ENCODE measurements at regions not wholly inside any gene's neighbourhood (a gene's known extent, or its start where the extent isn't known, plus 50 kb on each side); places are given as distances from the start of the nearest gene placed in this dataset.

DNA sequence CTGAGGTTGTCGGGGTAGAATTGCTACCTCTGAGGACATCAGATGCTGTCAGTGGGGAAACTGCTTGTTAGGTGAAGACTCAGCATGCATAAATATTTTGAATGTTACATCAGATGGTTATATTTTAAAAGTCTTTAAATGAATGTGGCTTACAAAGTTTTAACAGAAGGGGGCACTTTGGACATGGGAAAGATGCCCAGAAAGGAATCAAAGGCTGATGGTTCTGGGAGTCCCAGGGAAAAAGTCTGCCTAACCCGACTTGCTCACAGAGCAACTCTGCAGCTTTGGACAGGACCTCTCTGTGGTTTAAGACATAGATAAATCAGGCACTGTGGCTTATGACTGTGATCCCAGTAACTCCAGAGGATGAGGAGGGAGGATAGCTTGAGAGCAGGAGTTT, 474.9 kb downstream of the ATP23 start:
- TF ChIP-seq, protein P1, sequence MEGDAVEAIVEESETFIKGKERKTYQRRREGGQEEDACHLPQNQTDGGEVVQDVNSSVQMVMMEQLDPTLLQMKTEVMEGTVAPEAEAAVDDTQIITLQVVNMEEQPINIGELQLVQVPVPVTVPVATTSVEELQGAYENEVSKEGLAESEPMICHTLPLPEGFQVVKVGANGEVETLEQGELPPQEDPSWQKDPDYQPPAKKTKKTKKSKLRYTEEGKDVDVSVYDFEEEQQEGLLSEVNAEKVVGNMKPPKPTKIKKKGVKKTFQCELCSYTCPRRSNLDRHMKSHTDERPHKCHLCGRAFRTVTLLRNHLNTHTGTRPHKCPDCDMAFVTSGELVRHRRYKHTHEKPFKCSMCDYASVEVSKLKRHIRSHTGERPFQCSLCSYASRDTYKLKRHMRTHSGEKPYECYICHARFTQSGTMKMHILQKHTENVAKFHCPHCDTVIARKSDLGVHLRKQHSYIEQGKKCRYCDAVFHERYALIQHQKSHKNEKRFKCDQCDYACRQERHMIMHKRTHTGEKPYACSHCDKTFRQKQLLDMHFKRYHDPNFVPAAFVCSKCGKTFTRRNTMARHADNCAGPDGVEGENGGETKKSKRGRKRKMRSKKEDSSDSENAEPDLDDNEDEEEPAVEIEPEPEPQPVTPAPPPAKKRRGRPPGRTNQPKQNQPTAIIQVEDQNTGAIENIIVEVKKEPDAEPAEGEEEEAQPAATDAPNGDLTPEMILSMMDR (IDR thresholded peaks at IDR 0.05): peak; percentile 18; the same call in 1 of the 2 replicates
- no peak for TF ChIP-seq POLR2AphosphoS5 (IDR thresholded peaks at IDR 0.05; ENCODE audit: low read depth, low read length)
- TF ChIP-seq, protein P2, sequence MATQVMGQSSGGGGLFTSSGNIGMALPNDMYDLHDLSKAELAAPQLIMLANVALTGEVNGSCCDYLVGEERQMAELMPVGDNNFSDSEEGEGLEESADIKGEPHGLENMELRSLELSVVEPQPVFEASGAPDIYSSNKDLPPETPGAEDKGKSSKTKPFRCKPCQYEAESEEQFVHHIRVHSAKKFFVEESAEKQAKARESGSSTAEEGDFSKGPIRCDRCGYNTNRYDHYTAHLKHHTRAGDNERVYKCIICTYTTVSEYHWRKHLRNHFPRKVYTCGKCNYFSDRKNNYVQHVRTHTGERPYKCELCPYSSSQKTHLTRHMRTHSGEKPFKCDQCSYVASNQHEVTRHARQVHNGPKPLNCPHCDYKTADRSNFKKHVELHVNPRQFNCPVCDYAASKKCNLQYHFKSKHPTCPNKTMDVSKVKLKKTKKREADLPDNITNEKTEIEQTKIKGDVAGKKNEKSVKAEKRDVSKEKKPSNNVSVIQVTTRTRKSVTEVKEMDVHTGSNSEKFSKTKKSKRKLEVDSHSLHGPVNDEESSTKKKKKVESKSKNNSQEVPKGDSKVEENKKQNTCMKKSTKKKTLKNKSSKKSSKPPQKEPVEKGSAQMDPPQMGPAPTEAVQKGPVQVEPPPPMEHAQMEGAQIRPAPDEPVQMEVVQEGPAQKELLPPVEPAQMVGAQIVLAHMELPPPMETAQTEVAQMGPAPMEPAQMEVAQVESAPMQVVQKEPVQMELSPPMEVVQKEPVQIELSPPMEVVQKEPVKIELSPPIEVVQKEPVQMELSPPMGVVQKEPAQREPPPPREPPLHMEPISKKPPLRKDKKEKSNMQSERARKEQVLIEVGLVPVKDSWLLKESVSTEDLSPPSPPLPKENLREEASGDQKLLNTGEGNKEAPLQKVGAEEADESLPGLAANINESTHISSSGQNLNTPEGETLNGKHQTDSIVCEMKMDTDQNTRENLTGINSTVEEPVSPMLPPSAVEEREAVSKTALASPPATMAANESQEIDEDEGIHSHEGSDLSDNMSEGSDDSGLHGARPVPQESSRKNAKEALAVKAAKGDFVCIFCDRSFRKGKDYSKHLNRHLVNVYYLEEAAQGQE (IDR thresholded peaks at IDR 0.05; ENCODE audit: insufficient read depth in 1 of 2, low read depth in 2 of 2, low read length in 1 of 2): no peak
- Histone ChIP-seq H3K27ac (ENCODE audit: low read length) (peak overlapping the region; percentile 19; the same call in 1 of the 2 replicates), H3K36me3 (ENCODE audit: control insufficient read depth, insufficient read depth, low read length) (no peaks in the 10 kb centered on the region), H3K9me3 (ENCODE audit: control insufficient read depth, insufficient read depth, low read depth, low read length) (peaks cover under 1% of the 10 kb centered on the region; the same call in 1 of the 2 replicates), H3K4me3 (ENCODE audit: low read depth in 2 of 2, low read length in 2 of 2) (no peak overlapping the region), H3K4me1 (ENCODE audit: control insufficient read depth, insufficient read depth, low read length) (peaks cover 7% of the 10 kb centered on the region), H3K27me3 (ENCODE audit: control insufficient read depth, insufficient read depth, low read length) (no peaks in the 10 kb centered on the region)
- in situ Hi-C loops (cut with HindIII; ENCODE audit: low pct_unique_long_range_greater_than_20kb, low sequenced_read_pairs): no loop called here
- intact Hi-C loops (cut with micrococcal nuclease; ENCODE audit: unreplicated experiment): no loop called here
- CTCF ChIA-PET: no interaction called here
- POLR2A ChIA-PET: no interaction called here
- DNase-seq (ENCODE audit: low read depth, low spot score): no peak
- no peak for ATAC-seq
- BruUV-seq (replicated peaks): no TSS peak

DNA sequence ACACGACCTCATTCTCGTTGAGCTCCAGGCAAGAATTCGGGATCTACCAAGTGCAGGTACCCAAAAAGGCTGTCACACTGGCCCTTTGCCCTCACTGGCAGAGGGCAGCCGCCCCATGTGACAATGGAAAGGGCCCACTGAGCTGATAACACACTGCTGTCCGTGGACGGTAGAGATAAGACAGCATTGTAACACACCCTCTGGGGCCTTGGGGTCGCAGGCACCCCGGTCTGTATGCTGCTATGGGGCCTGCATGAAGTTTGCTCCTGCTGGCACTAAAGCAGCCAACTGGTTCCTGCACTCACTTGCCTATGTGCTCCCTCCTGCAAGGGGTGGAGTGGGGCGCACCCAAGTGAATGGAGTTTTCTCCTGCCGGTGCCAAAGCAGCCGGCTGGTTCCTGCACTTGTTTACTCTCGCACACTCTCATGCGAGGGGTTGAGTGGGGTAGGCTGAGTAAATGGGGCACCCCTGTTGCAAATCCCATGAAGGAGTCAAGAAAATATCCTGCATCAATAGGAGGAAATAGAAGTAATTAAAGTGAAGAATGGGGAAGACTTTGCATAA, 477.9 kb downstream of the ATP23 start:
- Histone ChIP-seq H3K27ac (ENCODE audit: low read length) (peak overlapping the region; percentile 68), H3K4me3 (ENCODE audit: low read depth in 2 of 2, low read length in 2 of 2) (no peak overlapping the region), H3K36me3 (ENCODE audit: control insufficient read depth, insufficient read depth, low read length) (no peaks in the 10 kb centered on the region), H3K4me1 (ENCODE audit: control insufficient read depth, insufficient read depth, low read length) (peaks cover 7% of the 10 kb centered on the region), H3K9me3 (ENCODE audit: control insufficient read depth, insufficient read depth, low read depth, low read length) (peaks cover 14% of the 10 kb centered on the region; the same call in 1 of the 2 replicates), H3K27me3 (ENCODE audit: control insufficient read depth, insufficient read depth, low read length) (no peaks in the 10 kb centered on the region)
- DNase-seq (ENCODE audit: low read depth, low spot score): no peak
- intact Hi-C loops (cut with micrococcal nuclease; ENCODE audit: unreplicated experiment) (no loop called here), in situ Hi-C loops (cut with HindIII; ENCODE audit: low pct_unique_long_range_greater_than_20kb, low sequenced_read_pairs) (no loop called here)
- no TSS peak for BruUV-seq (replicated peaks)
- TF ChIP-seq, protein P2 (IDR thresholded peaks at IDR 0.05; ENCODE audit: insufficient read depth in 1 of 2, low read depth in 2 of 2, low read length in 1 of 2): no peak
- TF ChIP-seq SIN3A (IDR thresholded peaks at IDR 0.05; ENCODE audit: borderline replicate concordance, insufficient read depth, low read depth, low read length) (no peak), POLR2AphosphoS5 (IDR thresholded peaks at IDR 0.05; ENCODE audit: low read depth, low read length) (no peak), TCF7L2 (IDR thresholded peaks at IDR 0.05; ENCODE audit: low read depth, low read length) (no peak)
- TF ChIP-seq, protein P1 (IDR thresholded peaks at IDR 0.05): no peak
- POLR2A ChIA-PET: no interaction called here
- no peak for ATAC-seq
- CTCF ChIA-PET: no interaction called here

Data from Panc1 (cell line).